Fibroblast of skin of scalp (primary cell): ENCODE measurements at regions not wholly inside any gene's neighbourhood (a gene's known extent, or its start where the extent isn't known, plus 50 kb on each side); places are given as distances from the start of the nearest gene placed in this dataset.
"Not testable (repeated sequence)": the region's sequence is repeated elsewhere in the genome, so short reads cannot be mapped to it uniquely, and the experiment has no call there.

Experiments
- DNase-seq: peaks from one replicate; pipeline ENCODE4 v3.0.0-alpha.2; 2013

GRCh38 chr5:4022056-4022670, 426.5 kb downstream of the IRX1 start:
- no peak for DNase-seq

- no peak for DNase-seq
These were observed 427.6 kb downstream of the IRX1 start for GRCh38 chr5:4023091-4023752.

GRCh38 chr5:4023753-4024335, 428.2 kb downstream of the IRX1 start:
- no peak for DNase-seq

- DNase-seq: peak; percentile 40
These were observed 431.6 kb downstream of the IRX1 start for GRCh38 chr5:4027088-4027734.

GRCh38 chr5:4028384-4028783, 432.8 kb downstream of the IRX1 start:
- no peak for DNase-seq

- not testable (repeated sequence) for DNase-seq
These were observed 437.9 kb downstream of the IRX1 start for GRCh38 chr5:4033546-4033945.

GRCh38 chr5:4036861-4037260, 441.2 kb downstream of the IRX1 start:
- no peak for DNase-seq

GRCh38 chr5:4038994-4039393, 443.4 kb downstream of the IRX1 start:
- DNase-seq: no peak

- no peak for DNase-seq
These were observed 446.7 kb downstream of the IRX1 start for GRCh38 chr5:4042311-4042710.

GRCh38 chr5:4043135-4043534, 447.5 kb downstream of the IRX1 start:
- DNase-seq: no peak

GRCh38 chr5:4044881-4045280, 449.2 kb downstream of the IRX1 start:
- no peak for DNase-seq

- DNase-seq: no peak
These were observed 452.8 kb downstream of the IRX1 start for GRCh38 chr5:4048398-4048797.

- no peak for DNase-seq
These were observed 454.6 kb downstream of the IRX1 start for GRCh38 chr5:4050203-4050602.

GRCh38 chr5:4053136-4053535, 457.5 kb downstream of the IRX1 start:
- no peak for DNase-seq

GRCh38 chr5:4054092-4054491, 458.5 kb downstream of the IRX1 start:
- DNase-seq: no peak

GRCh38 chr5:4058899-4059298, 463.3 kb downstream of the IRX1 start:
- DNase-seq: peak; percentile 20

- DNase-seq: no peak
These were observed 470.1 kb downstream of the IRX1 start for GRCh38 chr5:4065472-4066320.

- DNase-seq: no peak
These were observed 472.5 kb downstream of the IRX1 start for GRCh38 chr5:4068171-4068570.

GRCh38 chr5:4078544-4078943, 482.9 kb downstream of the IRX1 start:
- no peak for DNase-seq

GRCh38 chr5:4079831-4080230, 484.2 kb downstream of the IRX1 start:
- DNase-seq: no peak

- DNase-seq: no peak
These were observed 484.7 kb downstream of the IRX1 start for GRCh38 chr5:4080370-4080769.

GRCh38 chr5:4081059-4081458, 485.4 kb downstream of the IRX1 start:
- no peak for DNase-seq

GRCh38 chr5:4081466-4081865, 485.8 kb downstream of the IRX1 start:
- no peak for DNase-seq
